IMR-90 (cell line): ENCODE measurements at regions not wholly inside any gene's neighbourhood (a gene's known extent, or its start where the extent isn't known, plus 50 kb on each side); places are given as distances from the start of the nearest gene placed in this dataset.

Experiments
- ATAC-seq: fragments of 200-7000 bp; cut with Tn5 transposase; 2 replicates; pipeline ENCODE4 v1.9.1; 2020; ENCODE audit warnings: low read depth, mild to moderate bottlenecking, moderate library complexity
- BruUV-seq: library from RNA; stranded (reverse); fragments of 400-500 nt; replicated peaks from 2 replicates; lab custom pipeline; 2021; lab: Mats Ljungman, UMichigan
- CTCF ChIA-PET: fragments of 300-600 bp; formaldehyde crosslinking; extraction: SDS; loops from one replicate; lab custom pipeline; 2021; ENCODE audit warnings: antibody characterized with exemption; lab: Yijun Ruan, JAX
- POLR2A ChIA-PET: fragments of 300-600 bp; sonication (Branson Sonifier 250); formaldehyde crosslinking; loops from one replicate; lab custom pipeline; 2022; ENCODE audit warnings: antibody characterized with exemption; ENCODE audit not compliant: unreplicated experiment; lab: Charles Lee
- DNase-seq: peaks from one replicate; pipeline ENCODE4 v3.0.0; 2013
- H2AFZ ChIP-seq: replicated peaks from 2 replicates; pipeline ENCODE3; 2013; ENCODE audit warnings: low read length, mild to moderate bottlenecking; ENCODE audit not compliant: poor library complexity
- H2AK5ac ChIP-seq: 2 replicates; pipeline ENCODE4 v1.6.1; 2013; ENCODE audit warnings: low read depth, low read length, inconsistent platforms
- H2AK9ac ChIP-seq: replicated peaks from 2 replicates; pipeline ENCODE3; 2013; ENCODE audit warnings: mild to moderate bottlenecking, low read depth, low read length, moderate library complexity; ENCODE audit not compliant: poor library complexity
- H2BK120ac ChIP-seq: 2 replicates; pipeline ENCODE4 v1.6.1; 2013; ENCODE audit warnings: low read depth, low read length, inconsistent platforms
- H2BK15ac ChIP-seq: 3 replicates; pipeline ENCODE4 v1.6.1; 2013; ENCODE audit warnings: low read depth, low read length, inconsistent platforms
- H2BK20ac ChIP-seq: 2 replicates; pipeline ENCODE4 v1.6.1; 2013; ENCODE audit warnings: low read depth, mild to moderate bottlenecking, inconsistent platforms, low read length, moderate library complexity
- H2BK5ac ChIP-seq: 2 replicates; pipeline ENCODE4 v1.6.1; 2013; ENCODE audit warnings: mild to moderate bottlenecking, low read depth, low read length, inconsistent platforms; ENCODE audit not compliant: poor library complexity, severe bottlenecking
- H3K14ac ChIP-seq: replicated peaks from 2 replicates; pipeline ENCODE4 v1.6.1; 2013; ENCODE audit warnings: low read depth, low read length, inconsistent platforms
- H3K18ac ChIP-seq: 2 replicates; pipeline ENCODE4 v1.6.1; 2013; ENCODE audit warnings: low read depth, low read length, control low read depth
- H3K23ac ChIP-seq: 2 replicates; pipeline ENCODE4 v1.6.1; 2013; ENCODE audit warnings: low read depth, low read length, inconsistent platforms
- H3K27ac ChIP-seq: 2 replicates; pipeline ENCODE4 v1.5.1; 2013; ENCODE audit warnings: mild to moderate bottlenecking, control low read depth, low read length; ENCODE audit not compliant: insufficient read depth
- H3K27me3 ChIP-seq: 2 replicates; pipeline ENCODE4 v1.6.1; 2013; ENCODE audit warnings: low read length; ENCODE audit not compliant: control insufficient read depth, insufficient read depth
- H3K36me3 ChIP-seq: 2 replicates; pipeline ENCODE4 v1.6.1; 2013; ENCODE audit warnings: low read length, mixed read lengths; ENCODE audit not compliant: control insufficient read depth, insufficient read depth
- H3K4ac ChIP-seq: 2 replicates; pipeline ENCODE4 v1.6.1; 2013; ENCODE audit warnings: low read depth, low read length, inconsistent platforms
- H3K4me1 ChIP-seq: 2 replicates; pipeline ENCODE4 v1.6.1; 2013; ENCODE audit warnings: low read length, mixed read lengths; ENCODE audit not compliant: control insufficient read depth, insufficient read depth
- H3K4me2 ChIP-seq: 2 replicates; pipeline ENCODE4 v1.6.1; 2013; ENCODE audit warnings: low read depth, mild to moderate bottlenecking, control low read depth, low read length, moderate library complexity
- H3K4me3 ChIP-seq: 2 replicates; pipeline ENCODE4 v1.5.1; 2013; ENCODE audit warnings: low read depth, mild to moderate bottlenecking, control low read depth, low read length, moderate library complexity; ENCODE audit not compliant: insufficient read depth
- H3K56ac ChIP-seq: 2 replicates; pipeline ENCODE4 v1.6.1; 2013; ENCODE audit warnings: low read length, inconsistent platforms; ENCODE audit not compliant: insufficient read depth; ENCODE audit errors: extremely low read depth
- H3K79me1 ChIP-seq, 2 experiments: 2 replicates each; pipeline ENCODE4 v1.6.1; 2013; ENCODE audit warnings: low read length in 2 of 2, inconsistent platforms in 1 of 2, low read depth in 1 of 2
- H3K9ac ChIP-seq: 2 replicates; pipeline ENCODE4 v1.6.1; 2013; ENCODE audit warnings: low read depth, low read length, control low read depth
- H3K9me1 ChIP-seq: 2 replicates; pipeline ENCODE4 v1.6.1; 2013; ENCODE audit warnings: low read length, inconsistent platforms; ENCODE audit not compliant: insufficient read depth
- H3K9me3 ChIP-seq: 2 replicates; pipeline ENCODE4 v1.6.1; 2013; ENCODE audit warnings: low read length; ENCODE audit not compliant: control insufficient read depth, insufficient read depth
- H4K20me1 ChIP-seq: 2 replicates; pipeline ENCODE4 v1.6.1; 2013; ENCODE audit warnings: low read length, inconsistent platforms; ENCODE audit not compliant: insufficient read depth
- H4K5ac ChIP-seq: 2 replicates; pipeline ENCODE4 v1.6.1; 2013; ENCODE audit warnings: mild to moderate bottlenecking, low read depth, low read length, control low read depth
- H4K8ac ChIP-seq, 2 experiments: 2 replicates each; pipeline ENCODE4 v1.6.1; 2013; ENCODE audit warnings: low read depth in 2 of 2, low read length in 2 of 2, control low read depth in 1 of 2, inconsistent platforms in 1 of 2
- H4K91ac ChIP-seq: 2 replicates; pipeline ENCODE4 v1.6.1; 2013; ENCODE audit warnings: low read depth, low read length, inconsistent platforms; ENCODE audit not compliant: insufficient read depth
- BHLHE40 ChIP-seq: fragments of 150-350 bp; IDR thresholded peaks from 2 replicates; pipeline ENCODE4 v1.6.1; 2016; ENCODE audit warnings: mild to moderate bottlenecking, low read depth, low read length
- CEBPB ChIP-seq: IDR thresholded peaks from 2 replicates; pipeline ENCODE4 v1.6.1; 2012; ENCODE audit warnings: low read depth, low read length, improper control_type of control experiment
- CHD1 ChIP-seq: IDR thresholded peaks from 2 replicates; pipeline ENCODE4 v1.6.1; 2012; ENCODE audit warnings: low read depth, low read length, improper control_type of control experiment
- FOS ChIP-seq: fragments of 150-350 bp; IDR thresholded peaks from 2 replicates; pipeline ENCODE4 v1.6.1; 2016; ENCODE audit warnings: low read depth, low read length
- MAFK ChIP-seq: IDR thresholded peaks from 2 replicates; pipeline ENCODE4 v1.6.1; 2012; ENCODE audit warnings: low read depth, low read length, improper control_type of control experiment
- MAZ ChIP-seq: IDR thresholded peaks from 2 replicates; pipeline ENCODE4 v1.6.1; 2012; ENCODE audit warnings: low read depth, mild to moderate bottlenecking, low read length, improper control_type of control experiment, moderate library complexity, borderline replicate concordance
- MXI1 ChIP-seq: IDR thresholded peaks from 2 replicates; pipeline ENCODE4 v1.6.1; 2012; ENCODE audit warnings: low read depth, mild to moderate bottlenecking, low read length, moderate library complexity, borderline replicate concordance
- NFE2L2 ChIP-seq: fragments of 150-350 bp; IDR thresholded peaks from 2 replicates; pipeline ENCODE4 v1.6.1; 2016; ENCODE audit warnings: low read depth, mild to moderate bottlenecking, low read length
- POLR2A ChIP-seq: IDR thresholded peaks from 2 replicates; pipeline ENCODE4 v1.6.1; 2012; ENCODE audit warnings: mild to moderate bottlenecking, low read depth, low read length
- RAD21 ChIP-seq: IDR thresholded peaks from 2 replicates; pipeline ENCODE4 v1.6.1; 2012; ENCODE audit warnings: low read length, improper control_type of control experiment
- RCOR1 ChIP-seq: IDR thresholded peaks from 2 replicates; pipeline ENCODE4 v1.6.1; 2012; ENCODE audit warnings: mild to moderate bottlenecking, low read length, improper control_type of control experiment; ENCODE audit not compliant: insufficient replicate concordance
- RFX5 ChIP-seq: IDR thresholded peaks from 2 replicates; pipeline ENCODE4 v1.8.0; 2012; ENCODE audit warnings: low read depth, mild to moderate bottlenecking, low read length, moderate library complexity
- SMC3 ChIP-seq: fragments of 150-350 bp; IDR thresholded peaks from 2 replicates; pipeline ENCODE4 v1.6.1; 2016; ENCODE audit warnings: low read depth, mild to moderate bottlenecking, antibody characterized with exemption, low read length, moderate library complexity
- WGBS, 2 experiments: methylation state at CpG; one replicate each; pipeline versions ENCODE4 v1.1.5 to v1.1.7; 2013; ENCODE audit warnings: missing lambda C conversion rate in 2 of 2; ENCODE audit not compliant: insufficient read length in 1 of 2; ENCODE audit errors: extremely low coverage in 2 of 2; 5-methylcytosine and 5-hydroxymethylcytosine counted together
- dilution Hi-C: fragments of 300-500 bp; cut with HindIII; formaldehyde crosslinking; loops from one replicate; pipeline ENCODE4 v1.14.3; 2018; ENCODE audit warnings: low sequenced_read_pairs; ENCODE audit not compliant: unreplicated experiment
- in situ Hi-C: fragments of 300-500 bp; cut with MboI; formaldehyde crosslinking; loops from 3 replicates; pipeline ENCODE4 v1.14.3; 2019; ENCODE audit warnings: low sequenced_read_pairs, inconsistent platforms, mixed read lengths
- intact Hi-C: fragments of 100-400 bp; cut with micrococcal nuclease; formaldehyde crosslinking; loops from 2 replicates; pipeline ENCODE4 v1.10.0; 2022
- TF ChIP-seq, protein P1 (sequence below): fragments of 150-350 bp; IDR thresholded peaks from 2 replicates; pipeline ENCODE4 v1.6.1; 2017; ENCODE audit warnings: mild to moderate bottlenecking, antibody characterized with exemption, low read length, low read depth
- TF ChIP-seq, protein P2 (sequence below): fragments of 150-350 bp; IDR thresholded peaks from 2 replicates; pipeline ENCODE4 v1.6.1; 2016; ENCODE audit warnings: low read depth, mild to moderate bottlenecking, low read length, moderate library complexity, borderline replicate concordance
- TF ChIP-seq, protein P3 (sequence below): conservative IDR thresholded peaks from 2 replicates; pipeline ENCODE4 v1.5.1; 2012; ENCODE audit warnings: mild to moderate bottlenecking, low read depth, low read length, improper control_type of control experiment

DNA sequence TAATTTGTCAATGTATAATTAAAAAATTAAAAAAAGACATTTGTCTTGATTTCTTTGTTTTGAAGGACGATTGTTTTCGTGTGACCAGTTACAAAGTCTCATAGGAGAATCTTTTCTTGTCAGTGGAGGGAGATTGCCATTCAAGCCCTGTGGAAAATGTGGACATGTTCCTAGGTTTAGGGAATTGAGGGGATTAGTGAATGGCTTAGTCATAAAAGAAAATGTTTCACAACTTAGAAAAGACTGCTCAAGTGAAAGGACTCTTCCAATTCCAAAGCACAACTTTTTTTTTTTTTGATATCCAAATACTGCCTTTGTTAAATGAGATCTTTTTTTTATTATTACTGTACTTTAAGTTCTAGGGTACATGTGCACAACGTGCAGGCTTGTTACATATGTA lies 140.7 kb upstream of the HABP2 start:
- H3K4me3 ChIP-seq: no peak overlapping the region
- no peaks in the 10 kb centered on the region for H4K20me1 ChIP-seq
- ATAC-seq: no peak
- H3K9ac ChIP-seq: no peak overlapping the region
- no peak overlapping the region for H4K8ac ChIP-seq
- no peak overlapping the region for H2BK5ac ChIP-seq
- intact Hi-C loops: no loop called here
- no peak overlapping the region for H2AFZ ChIP-seq
- no TSS peak for BruUV-seq
- H3K4me2 ChIP-seq: no peak overlapping the region
- no peaks in the 10 kb centered on the region for H3K9me3 ChIP-seq
- no peaks in the 10 kb centered on the region for H3K36me3 ChIP-seq
- H2BK20ac ChIP-seq: no peak overlapping the region
- H3K14ac ChIP-seq: no peak overlapping the region
- H3K9me1 ChIP-seq: no peaks in the 10 kb centered on the region
- H3K27me3 ChIP-seq: no peaks in the 10 kb centered on the region
- dilution Hi-C loops: no loop called here
- H3K4me1 ChIP-seq: no peaks in the 10 kb centered on the region
- no peak overlapping the region for H2AK9ac ChIP-seq
- H3K18ac ChIP-seq: no peak overlapping the region
- no peak for DNase-seq
- no peak overlapping the region for H3K23ac ChIP-seq
- no peak overlapping the region for H3K27ac ChIP-seq
- TF ChIP-seq RAD21 (no peak), POLR2A (no peak), RFX5 (no peak), MXI1 (no peak), FOS (no peak), CHD1 (no peak), MAZ (no peak), RCOR1 (no peak), SMC3 (no peak), NFE2L2 (no peak), BHLHE40 (no peak), CEBPB (no peak), MAFK (no peak)
- TF ChIP-seq, protein P1, sequence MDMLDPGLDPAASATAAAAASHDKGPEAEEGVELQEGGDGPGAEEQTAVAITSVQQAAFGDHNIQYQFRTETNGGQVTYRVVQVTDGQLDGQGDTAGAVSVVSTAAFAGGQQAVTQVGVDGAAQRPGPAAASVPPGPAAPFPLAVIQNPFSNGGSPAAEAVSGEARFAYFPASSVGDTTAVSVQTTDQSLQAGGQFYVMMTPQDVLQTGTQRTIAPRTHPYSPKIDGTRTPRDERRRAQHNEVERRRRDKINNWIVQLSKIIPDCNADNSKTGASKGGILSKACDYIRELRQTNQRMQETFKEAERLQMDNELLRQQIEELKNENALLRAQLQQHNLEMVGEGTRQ: no peak
- TF ChIP-seq, protein P2, sequence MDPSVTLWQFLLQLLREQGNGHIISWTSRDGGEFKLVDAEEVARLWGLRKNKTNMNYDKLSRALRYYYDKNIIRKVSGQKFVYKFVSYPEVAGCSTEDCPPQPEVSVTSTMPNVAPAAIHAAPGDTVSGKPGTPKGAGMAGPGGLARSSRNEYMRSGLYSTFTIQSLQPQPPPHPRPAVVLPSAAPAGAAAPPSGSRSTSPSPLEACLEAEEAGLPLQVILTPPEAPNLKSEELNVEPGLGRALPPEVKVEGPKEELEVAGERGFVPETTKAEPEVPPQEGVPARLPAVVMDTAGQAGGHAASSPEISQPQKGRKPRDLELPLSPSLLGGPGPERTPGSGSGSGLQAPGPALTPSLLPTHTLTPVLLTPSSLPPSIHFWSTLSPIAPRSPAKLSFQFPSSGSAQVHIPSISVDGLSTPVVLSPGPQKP: no peak
- TF ChIP-seq, protein P3, sequence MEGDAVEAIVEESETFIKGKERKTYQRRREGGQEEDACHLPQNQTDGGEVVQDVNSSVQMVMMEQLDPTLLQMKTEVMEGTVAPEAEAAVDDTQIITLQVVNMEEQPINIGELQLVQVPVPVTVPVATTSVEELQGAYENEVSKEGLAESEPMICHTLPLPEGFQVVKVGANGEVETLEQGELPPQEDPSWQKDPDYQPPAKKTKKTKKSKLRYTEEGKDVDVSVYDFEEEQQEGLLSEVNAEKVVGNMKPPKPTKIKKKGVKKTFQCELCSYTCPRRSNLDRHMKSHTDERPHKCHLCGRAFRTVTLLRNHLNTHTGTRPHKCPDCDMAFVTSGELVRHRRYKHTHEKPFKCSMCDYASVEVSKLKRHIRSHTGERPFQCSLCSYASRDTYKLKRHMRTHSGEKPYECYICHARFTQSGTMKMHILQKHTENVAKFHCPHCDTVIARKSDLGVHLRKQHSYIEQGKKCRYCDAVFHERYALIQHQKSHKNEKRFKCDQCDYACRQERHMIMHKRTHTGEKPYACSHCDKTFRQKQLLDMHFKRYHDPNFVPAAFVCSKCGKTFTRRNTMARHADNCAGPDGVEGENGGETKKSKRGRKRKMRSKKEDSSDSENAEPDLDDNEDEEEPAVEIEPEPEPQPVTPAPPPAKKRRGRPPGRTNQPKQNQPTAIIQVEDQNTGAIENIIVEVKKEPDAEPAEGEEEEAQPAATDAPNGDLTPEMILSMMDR: no peak
- H3K56ac ChIP-seq: no peak overlapping the region
- H2BK120ac ChIP-seq: no peak overlapping the region
- no peak overlapping the region for H3K4ac ChIP-seq
- H3K79me1 ChIP-seq: no peaks in the 10 kb centered on the region
- CTCF ChIA-PET: no interaction called here
- no peak overlapping the region for H4K5ac ChIP-seq
- H4K91ac ChIP-seq: no peak overlapping the region
- POLR2A ChIA-PET: no interaction called here
- no peak overlapping the region for H2AK5ac ChIP-seq
- in situ Hi-C loops: no loop called here
- no CpG with 5 or more reads among the region's 3 CpGs for WGBS, 2 experiments
- no peak overlapping the region for H2BK15ac ChIP-seq
